Dedifferentiated amniotic fluid mesenchymal stem cell (primary cell): ENCODE measurements at regions not wholly inside any gene's neighbourhood (a gene's known extent, or its start where the extent isn't known, plus 50 kb on each side); places are given as distances from the start of the nearest gene placed in this dataset.

ENCODE experiments used
- DNase-seq: peaks from one replicate; pipeline ENCODE4 v3.0.0-alpha.2; 2016; ENCODE audit errors: extremely low spot score

- DNase-seq: no peak
Observed at GRCh38 chr19:28846094-28846812, 366.7 kb downstream of the UQCRFS1 start.

- no peak for DNase-seq
Observed at GRCh38 chr19:28843761-28844492, 369.0 kb downstream of the UQCRFS1 start.

- no peak for DNase-seq
Observed at GRCh38 chr19:28841531-28841930, 371.4 kb downstream of the UQCRFS1 start.

GRCh38 chr19:28840891-28841290 is 372.1 kb downstream of the UQCRFS1 start:
- no peak for DNase-seq

GRCh38 chr19:28839455-28839854 is 373.5 kb downstream of the UQCRFS1 start:
- DNase-seq: no peak

- no peak for DNase-seq
Observed at GRCh38 chr19:28838909-28839308, 374.0 kb downstream of the UQCRFS1 start.

- DNase-seq: no peak
Observed at GRCh38 chr19:28836421-28836820, 376.5 kb downstream of the UQCRFS1 start.

- DNase-seq: no peak
Observed at GRCh38 chr19:28834996-28835395, 378.0 kb downstream of the UQCRFS1 start.

GRCh38 chr19:28831462-28831861 is 381.5 kb downstream of the UQCRFS1 start:
- DNase-seq: no peak

- no peak for DNase-seq
Observed at GRCh38 chr19:28829762-28830161, 383.2 kb downstream of the UQCRFS1 start.

GRCh38 chr19:28829359-28829758 is 383.6 kb downstream of the UQCRFS1 start:
- no peak for DNase-seq

GRCh38 chr19:28828276-28828870 is 384.6 kb downstream of the UQCRFS1 start:
- DNase-seq: no peak

- DNase-seq: no peak
Observed at GRCh38 chr19:28827382-28827781, 385.6 kb downstream of the UQCRFS1 start.

- DNase-seq: no peak
Observed at GRCh38 chr19:28823338-28823961, 389.5 kb downstream of the UQCRFS1 start.

GRCh38 chr19:28820289-28820688 is 392.7 kb downstream of the UQCRFS1 start:
- DNase-seq: no peak

- no peak for DNase-seq
Observed at GRCh38 chr19:28815257-28815656, 397.7 kb downstream of the UQCRFS1 start.

- no peak for DNase-seq
Observed at GRCh38 chr19:28794301-28794700, 418.6 kb downstream of the UQCRFS1 start.

GRCh38 chr19:28793391-28794168 is 419.4 kb downstream of the UQCRFS1 start:
- no peak for DNase-seq

- DNase-seq: no peak
Observed at GRCh38 chr19:28785971-28786370, 427.0 kb downstream of the UQCRFS1 start.

GRCh38 chr19:28764066-28764465 is 448.9 kb downstream of the UQCRFS1 start:
- DNase-seq: no peak

- no peak for DNase-seq
Observed at GRCh38 chr19:28746478-28746877, 466.5 kb downstream of the UQCRFS1 start.

GRCh38 chr19:28744943-28745342 is 468.0 kb downstream of the UQCRFS1 start:
- DNase-seq: no peak
